ENCODE measurements at regions not wholly inside any gene's neighbourhood (a gene's known extent, or its start where the extent isn't known, plus 50 kb on each side); places are given as distances from the start of the nearest gene placed in this dataset.

DNA sequence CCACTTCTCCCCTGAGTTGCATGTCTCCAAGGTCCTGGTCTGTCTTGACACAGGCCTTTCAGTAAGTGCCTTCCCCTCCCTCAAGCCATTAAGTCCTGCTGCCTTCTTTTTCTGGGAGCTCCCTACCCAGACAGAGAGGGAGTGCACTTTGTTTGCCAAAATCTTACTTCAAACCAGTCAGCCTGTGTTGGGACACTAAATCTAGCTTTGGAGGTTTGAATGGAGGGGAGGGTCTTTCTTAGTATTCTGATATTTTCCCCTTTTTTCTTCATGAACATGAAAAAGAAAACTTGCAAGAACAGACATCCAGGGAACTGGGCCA, 170.7 kb upstream of the PMEPA1 start:
- Mint-ChIP-seq H3K4me3 (peak overlapping the region; percentile 26), H3K27ac (peak overlapping the region; percentile 40), H3K4me1 (peaks cover 57% of the 10 kb centered on the region), H3K9me3 (no peaks in the 10 kb centered on the region), H3K27me3 (ENCODE audit: low read depth, poor library complexity) (peaks cover 20% of the 10 kb centered on the region), H3K36me3 (ENCODE audit: low read depth) (no peaks in the 10 kb centered on the region)
- TF ChIP-seq, protein P1, sequence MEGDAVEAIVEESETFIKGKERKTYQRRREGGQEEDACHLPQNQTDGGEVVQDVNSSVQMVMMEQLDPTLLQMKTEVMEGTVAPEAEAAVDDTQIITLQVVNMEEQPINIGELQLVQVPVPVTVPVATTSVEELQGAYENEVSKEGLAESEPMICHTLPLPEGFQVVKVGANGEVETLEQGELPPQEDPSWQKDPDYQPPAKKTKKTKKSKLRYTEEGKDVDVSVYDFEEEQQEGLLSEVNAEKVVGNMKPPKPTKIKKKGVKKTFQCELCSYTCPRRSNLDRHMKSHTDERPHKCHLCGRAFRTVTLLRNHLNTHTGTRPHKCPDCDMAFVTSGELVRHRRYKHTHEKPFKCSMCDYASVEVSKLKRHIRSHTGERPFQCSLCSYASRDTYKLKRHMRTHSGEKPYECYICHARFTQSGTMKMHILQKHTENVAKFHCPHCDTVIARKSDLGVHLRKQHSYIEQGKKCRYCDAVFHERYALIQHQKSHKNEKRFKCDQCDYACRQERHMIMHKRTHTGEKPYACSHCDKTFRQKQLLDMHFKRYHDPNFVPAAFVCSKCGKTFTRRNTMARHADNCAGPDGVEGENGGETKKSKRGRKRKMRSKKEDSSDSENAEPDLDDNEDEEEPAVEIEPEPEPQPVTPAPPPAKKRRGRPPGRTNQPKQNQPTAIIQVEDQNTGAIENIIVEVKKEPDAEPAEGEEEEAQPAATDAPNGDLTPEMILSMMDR (IDR thresholded peaks at IDR 0.05), result no peak
- DNase-seq, result no peak

DNA sequence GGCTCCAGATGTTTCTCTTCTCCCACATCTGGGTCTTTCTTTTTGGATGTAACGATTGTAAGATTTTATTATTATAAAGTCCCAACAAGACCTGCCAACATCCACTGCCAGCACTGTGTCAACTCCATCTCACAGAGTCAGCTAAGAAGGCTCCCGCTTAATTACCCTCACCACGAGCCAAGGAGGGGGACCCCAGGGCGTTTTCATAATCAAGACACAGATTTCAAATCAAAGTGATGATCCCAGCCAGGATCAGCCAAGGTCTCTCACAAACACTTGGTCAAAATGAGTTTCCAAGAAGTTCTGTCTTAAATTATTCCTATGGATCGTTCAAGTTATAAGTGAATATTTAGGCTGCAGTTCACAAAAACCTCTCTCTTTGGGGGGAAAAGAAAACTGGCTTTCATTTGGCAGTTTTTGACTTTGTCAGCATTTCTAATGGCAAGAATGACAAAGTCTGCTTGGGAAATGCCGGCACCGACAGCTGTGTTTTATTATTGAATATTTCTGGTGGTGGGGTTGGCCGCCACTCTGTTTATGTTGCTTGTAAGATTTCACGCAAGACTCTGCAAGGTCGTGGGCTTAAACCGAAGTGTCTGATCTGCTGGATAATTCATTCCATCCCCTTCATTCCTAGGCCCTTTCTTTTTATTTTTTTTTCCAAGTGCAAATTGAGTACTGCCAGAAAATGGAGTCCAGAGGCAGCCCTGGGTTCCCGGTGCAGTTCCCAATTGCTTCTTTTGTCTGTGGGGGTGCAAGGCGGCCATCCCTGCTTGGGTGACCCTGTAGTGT, 170.2 kb upstream of the PMEPA1 start:
- Mint-ChIP-seq H3K9me3 (no peaks in the 10 kb centered on the region), H3K27ac (peak overlapping the region; percentile 40), H3K4me1 (peaks cover 57% of the 10 kb centered on the region), H3K4me3 (peak overlapping the region; percentile 26), H3K27me3 (ENCODE audit: low read depth, poor library complexity) (peaks cover 20% of the 10 kb centered on the region), H3K36me3 (ENCODE audit: low read depth) (no peaks in the 10 kb centered on the region)
- TF ChIP-seq, protein P1 (IDR thresholded peaks at IDR 0.05), result no peak
- DNase-seq, result no peak

DNA sequence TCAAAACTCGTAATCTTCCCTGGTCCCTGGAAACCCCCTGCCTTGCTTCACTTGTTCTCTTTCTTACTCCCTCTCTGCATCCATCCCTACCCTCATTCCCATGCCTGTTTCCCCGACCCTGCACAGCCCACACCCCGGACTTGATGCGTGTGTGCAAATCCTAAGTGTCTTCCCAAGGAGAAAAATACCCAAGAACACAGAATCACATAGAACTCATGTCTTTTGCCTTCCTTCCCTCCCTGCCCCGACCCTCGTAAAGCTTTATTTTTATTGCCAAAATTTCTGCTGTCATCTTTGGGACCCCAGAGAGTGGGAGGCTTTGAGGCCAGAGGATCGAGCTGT, 169.6 kb upstream of the PMEPA1 start:
- TF ChIP-seq, protein P1 (IDR thresholded peaks at IDR 0.05), result no peak
- Mint-ChIP-seq H3K4me3 (no peak overlapping the region), H3K36me3 (ENCODE audit: low read depth) (no peaks in the 10 kb centered on the region), H3K27ac (peak overlapping the region; percentile 72), H3K4me1 (peaks cover 57% of the 10 kb centered on the region), H3K27me3 (ENCODE audit: low read depth, poor library complexity) (peaks cover 20% of the 10 kb centered on the region), H3K9me3 (no peaks in the 10 kb centered on the region)
- DNase-seq, result no peak

DNA sequence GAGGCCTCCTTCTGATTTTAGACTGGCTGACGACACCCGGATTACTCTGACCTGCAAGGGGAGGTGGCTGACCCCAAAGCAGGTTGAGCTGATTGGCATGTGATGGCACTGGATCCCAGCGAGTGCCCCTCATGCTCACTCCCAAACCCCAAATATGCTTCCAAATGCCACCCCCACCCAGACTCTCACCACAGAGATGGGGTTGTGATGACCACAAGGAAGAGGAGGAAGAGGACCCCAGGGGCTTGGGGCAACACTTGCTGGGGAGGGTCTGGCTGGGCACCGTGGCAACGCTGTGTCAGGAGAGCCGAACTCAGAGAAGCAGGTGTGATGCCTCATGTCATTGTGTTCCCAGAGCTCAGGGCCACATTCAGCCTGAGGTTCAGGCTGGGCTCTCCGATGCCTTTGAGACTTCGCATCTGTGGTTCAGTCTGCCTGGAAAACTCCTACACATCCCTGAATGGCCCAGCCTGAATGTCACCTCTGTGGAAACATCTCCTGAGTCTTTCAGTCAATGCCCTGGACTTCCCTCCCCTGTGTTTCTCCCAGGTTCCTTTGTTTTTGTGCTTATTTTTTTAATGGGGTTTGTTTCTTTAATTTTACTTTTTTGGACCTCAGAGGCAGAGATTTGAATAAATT, 169.1 kb upstream of the PMEPA1 start:
- DNase-seq, result no peak
- no peaks in the 10 kb centered on the region for H3K9me3 Mint-ChIP-seq
- peaks cover 57% of the 10 kb centered on the region for H3K4me1 Mint-ChIP-seq

DNA sequence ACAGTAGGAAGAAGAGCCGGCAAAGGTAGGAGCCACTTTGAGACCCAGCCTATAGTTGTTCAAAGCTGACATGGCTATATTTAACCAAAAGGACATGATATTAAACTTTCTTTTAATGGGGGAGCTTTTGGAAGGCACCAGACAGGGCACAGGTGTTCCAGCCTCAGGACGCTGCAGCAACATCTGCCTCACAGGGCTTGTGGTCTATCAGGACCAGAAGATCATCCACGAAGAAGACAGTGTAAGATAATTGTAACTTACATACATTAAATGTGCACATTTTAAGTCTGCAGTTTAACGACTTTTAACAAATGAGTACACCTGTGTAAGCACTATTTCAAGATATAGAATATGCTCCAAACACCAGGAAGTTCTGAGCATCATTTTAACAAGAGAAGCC, 168.2 kb upstream of the PMEPA1 start:
- H3K36me3 Mint-ChIP-seq (ENCODE audit: low read depth), result no peaks in the 10 kb centered on the region
- peaks cover 20% of the 10 kb centered on the region for H3K27me3 Mint-ChIP-seq (ENCODE audit: low read depth, poor library complexity)
- H3K9me3 Mint-ChIP-seq, result peaks cover 5% of the 10 kb centered on the region
- TF ChIP-seq, protein P1 (IDR thresholded peaks at IDR 0.05), result no peak
- no peak overlapping the region for H3K27ac Mint-ChIP-seq
- H3K4me1 Mint-ChIP-seq, result peaks cover 54% of the 10 kb centered on the region
- no peak for DNase-seq
- no peak overlapping the region for H3K4me3 Mint-ChIP-seq

More for the DNA sequence above, 169.1 kb upstream of the PMEPA1 start:
- H3K27me3 Mint-ChIP-seq (ENCODE audit: low read depth, poor library complexity), result peaks cover 20% of the 10 kb centered on the region
- peak overlapping the region; percentile 72 for H3K27ac Mint-ChIP-seq
- TF ChIP-seq, protein P1 (IDR thresholded peaks at IDR 0.05), result no peak
- no peak overlapping the region for H3K4me3 Mint-ChIP-seq
- H3K36me3 Mint-ChIP-seq (ENCODE audit: low read depth), result no peaks in the 10 kb centered on the region
